Neural cell (in vitro differentiated cells): ENCODE measurements at regions not wholly inside any gene's neighbourhood (a gene's known extent, or its start where the extent isn't known, plus 50 kb on each side); places are given as distances from the start of the nearest gene placed in this dataset.

Experiments
- EP300 ChIP-seq: fragments of 450-650 bp; conservative IDR thresholded peaks from 2 replicates; pipeline ENCODE4 v1.6.1; 2014; ENCODE audit warnings: antibody characterized with exemption, mild to moderate bottlenecking, moderate library complexity; ENCODE audit not compliant: poor library complexity, severe bottlenecking
- EZH2 ChIP-seq: fragments of 200-600, 300-800 bp; shearing (Covaris generic), sonication (generic); IDR thresholded peaks from 2 replicates; pipeline ENCODE4 v1.6.1; 2014; ENCODE audit warnings: antibody characterized with exemption, low read length, borderline replicate concordance, mild to moderate bottlenecking; ENCODE audit not compliant: insufficient read depth, poor library complexity, severe bottlenecking
- RAD21 ChIP-seq: fragments of 450-650 bp; conservative IDR thresholded peaks from 2 replicates; pipeline ENCODE4 v1.6.1; 2014; ENCODE audit warnings: antibody characterized with exemption, mild to moderate bottlenecking, moderate library complexity
- REST ChIP-seq: IDR thresholded peaks from 2 replicates; pipeline ENCODE4 v1.6.1; 2012; ENCODE audit warnings: borderline replicate concordance
- SMC3 ChIP-seq: fragments of 450-650 bp; conservative IDR thresholded peaks from 2 replicates; pipeline ENCODE4 v1.6.1; 2014; ENCODE audit warnings: antibody characterized with exemption, mild to moderate bottlenecking, moderate library complexity; ENCODE audit not compliant: poor library complexity
- TAF1 ChIP-seq: IDR thresholded peaks from 2 replicates; pipeline ENCODE4 v1.6.1; 2012; ENCODE audit warnings: low read depth
- TF ChIP-seq, protein P1 (sequence below): fragments of 450-650 bp; IDR thresholded peaks from 2 replicates; pipeline ENCODE4 v1.5.1; 2014; ENCODE audit warnings: antibody characterized with exemption, mild to moderate bottlenecking, moderate library complexity; ENCODE audit not compliant: poor library complexity, severe bottlenecking

DNA sequence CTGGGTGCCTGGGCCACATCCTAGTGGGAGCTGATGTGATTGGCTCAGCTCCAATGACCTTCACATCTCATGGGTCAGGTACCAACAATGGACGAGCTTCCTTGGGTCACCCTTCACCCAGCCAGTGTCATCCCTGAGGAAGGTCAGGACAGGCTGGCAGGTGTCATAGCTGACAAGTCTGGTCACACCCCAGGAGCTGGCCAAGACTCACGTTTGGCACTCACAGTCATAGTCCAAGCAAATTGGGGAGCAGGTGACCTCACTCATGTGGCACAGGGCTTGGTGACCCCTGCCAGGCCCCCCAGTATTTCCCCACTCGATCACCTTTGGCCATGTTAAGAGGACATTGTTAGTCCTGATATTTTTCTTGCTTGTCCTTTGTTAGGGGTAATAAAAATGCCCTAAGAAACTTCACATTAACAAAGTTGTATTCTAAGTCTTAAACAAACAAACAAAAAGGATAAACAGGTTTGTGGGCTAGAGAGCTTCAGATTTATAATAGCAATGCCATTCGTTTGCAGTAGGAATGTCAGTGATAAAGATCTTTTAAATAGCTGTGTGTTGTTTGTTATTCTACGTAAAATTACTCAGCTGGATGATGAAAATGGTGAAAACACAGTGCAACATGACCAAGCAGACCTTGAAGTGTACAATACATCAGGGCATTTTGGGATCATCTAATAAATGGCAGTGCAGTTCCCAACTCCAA, 79.5 kb upstream of the POMGNT2 start:
- TF ChIP-seq SMC3 (no peak), RAD21 (no peak), REST (no peak), TAF1 (no peak), EZH2 (no peak), EP300 (no peak)
- TF ChIP-seq, protein P1, sequence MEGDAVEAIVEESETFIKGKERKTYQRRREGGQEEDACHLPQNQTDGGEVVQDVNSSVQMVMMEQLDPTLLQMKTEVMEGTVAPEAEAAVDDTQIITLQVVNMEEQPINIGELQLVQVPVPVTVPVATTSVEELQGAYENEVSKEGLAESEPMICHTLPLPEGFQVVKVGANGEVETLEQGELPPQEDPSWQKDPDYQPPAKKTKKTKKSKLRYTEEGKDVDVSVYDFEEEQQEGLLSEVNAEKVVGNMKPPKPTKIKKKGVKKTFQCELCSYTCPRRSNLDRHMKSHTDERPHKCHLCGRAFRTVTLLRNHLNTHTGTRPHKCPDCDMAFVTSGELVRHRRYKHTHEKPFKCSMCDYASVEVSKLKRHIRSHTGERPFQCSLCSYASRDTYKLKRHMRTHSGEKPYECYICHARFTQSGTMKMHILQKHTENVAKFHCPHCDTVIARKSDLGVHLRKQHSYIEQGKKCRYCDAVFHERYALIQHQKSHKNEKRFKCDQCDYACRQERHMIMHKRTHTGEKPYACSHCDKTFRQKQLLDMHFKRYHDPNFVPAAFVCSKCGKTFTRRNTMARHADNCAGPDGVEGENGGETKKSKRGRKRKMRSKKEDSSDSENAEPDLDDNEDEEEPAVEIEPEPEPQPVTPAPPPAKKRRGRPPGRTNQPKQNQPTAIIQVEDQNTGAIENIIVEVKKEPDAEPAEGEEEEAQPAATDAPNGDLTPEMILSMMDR: no peak
